Omental fat pad (tissue), 3 donors: ENCODE measurements at regions not wholly inside any gene's neighbourhood (a gene's known extent, or its start where the extent isn't known, plus 50 kb on each side); places are given as distances from the start of the nearest gene placed in this dataset.

Source experiments
- ATAC-seq: fragments of 150-250 bp; one replicate; pipeline ENCODE4 v1.9.1; 2016; ENCODE audit warnings: mild to moderate bottlenecking, moderate library complexity; ENCODE audit not compliant: low FRiP score
- DNase-seq: peaks from one replicate; pipeline ENCODE4 v3.0.0-alpha.2; 2019; ENCODE audit warnings: low spot score
- TF ChIP-seq, protein P1 (sequence below), 3 donors: fragments of 450-650 bp; IDR thresholded peaks; one replicate each; pipeline ENCODE4 v1.5.1; 2016 to 2017; ENCODE audit warnings: antibody characterized with exemption in 3 of 3, mild to moderate bottlenecking in 3 of 3, moderate library complexity in 2 of 3

DNA sequence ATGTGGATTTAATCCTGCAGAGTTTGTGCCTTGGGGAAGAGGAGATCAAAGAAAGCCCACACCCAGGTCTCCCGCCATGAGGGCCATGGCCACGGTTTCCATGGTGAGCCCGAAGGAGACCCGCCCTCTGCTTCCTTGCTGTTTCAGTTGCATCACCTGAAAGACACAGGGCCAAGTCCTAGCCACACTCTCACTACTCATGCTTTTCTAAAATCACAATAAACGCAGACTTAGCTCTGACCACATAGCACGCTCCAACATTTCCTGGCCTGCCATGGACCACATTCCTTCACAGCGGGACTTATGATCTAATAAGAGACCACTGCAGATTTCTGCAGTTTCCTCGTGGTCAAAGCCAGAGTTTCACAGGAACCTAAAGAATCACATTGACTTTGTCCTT lies 426.0 kb upstream of the NR3C2 start:
- DNase-seq (no peak), ATAC-seq (no peak)
- TF ChIP-seq, protein P1, sequence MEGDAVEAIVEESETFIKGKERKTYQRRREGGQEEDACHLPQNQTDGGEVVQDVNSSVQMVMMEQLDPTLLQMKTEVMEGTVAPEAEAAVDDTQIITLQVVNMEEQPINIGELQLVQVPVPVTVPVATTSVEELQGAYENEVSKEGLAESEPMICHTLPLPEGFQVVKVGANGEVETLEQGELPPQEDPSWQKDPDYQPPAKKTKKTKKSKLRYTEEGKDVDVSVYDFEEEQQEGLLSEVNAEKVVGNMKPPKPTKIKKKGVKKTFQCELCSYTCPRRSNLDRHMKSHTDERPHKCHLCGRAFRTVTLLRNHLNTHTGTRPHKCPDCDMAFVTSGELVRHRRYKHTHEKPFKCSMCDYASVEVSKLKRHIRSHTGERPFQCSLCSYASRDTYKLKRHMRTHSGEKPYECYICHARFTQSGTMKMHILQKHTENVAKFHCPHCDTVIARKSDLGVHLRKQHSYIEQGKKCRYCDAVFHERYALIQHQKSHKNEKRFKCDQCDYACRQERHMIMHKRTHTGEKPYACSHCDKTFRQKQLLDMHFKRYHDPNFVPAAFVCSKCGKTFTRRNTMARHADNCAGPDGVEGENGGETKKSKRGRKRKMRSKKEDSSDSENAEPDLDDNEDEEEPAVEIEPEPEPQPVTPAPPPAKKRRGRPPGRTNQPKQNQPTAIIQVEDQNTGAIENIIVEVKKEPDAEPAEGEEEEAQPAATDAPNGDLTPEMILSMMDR (IDR thresholded peaks at IDR 0.05) = no peak

DNA sequence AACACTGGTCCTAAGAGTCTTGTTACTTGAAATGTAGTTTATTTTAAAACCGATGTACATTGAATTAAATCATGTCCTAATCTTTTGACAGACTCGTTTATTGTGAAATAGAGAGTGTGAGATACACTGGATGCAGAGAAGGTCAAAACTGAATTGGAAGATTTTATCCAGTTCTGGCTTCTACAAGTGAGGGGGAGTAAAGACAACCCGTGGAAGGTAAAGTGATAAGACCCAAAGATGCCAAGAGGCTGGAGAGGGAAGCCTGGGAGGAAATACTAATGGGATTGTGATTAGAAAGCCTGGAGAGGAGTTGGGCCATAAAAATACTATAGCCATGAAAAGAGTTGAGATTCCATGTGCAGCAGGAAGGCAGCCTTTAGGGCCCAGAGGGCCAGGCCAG lies 424.5 kb upstream of the NR3C2 start:
- DNase-seq = no peak
- ATAC-seq = no peak
- TF ChIP-seq, protein P1 (IDR thresholded peaks at IDR 0.05) = no peak

DNA sequence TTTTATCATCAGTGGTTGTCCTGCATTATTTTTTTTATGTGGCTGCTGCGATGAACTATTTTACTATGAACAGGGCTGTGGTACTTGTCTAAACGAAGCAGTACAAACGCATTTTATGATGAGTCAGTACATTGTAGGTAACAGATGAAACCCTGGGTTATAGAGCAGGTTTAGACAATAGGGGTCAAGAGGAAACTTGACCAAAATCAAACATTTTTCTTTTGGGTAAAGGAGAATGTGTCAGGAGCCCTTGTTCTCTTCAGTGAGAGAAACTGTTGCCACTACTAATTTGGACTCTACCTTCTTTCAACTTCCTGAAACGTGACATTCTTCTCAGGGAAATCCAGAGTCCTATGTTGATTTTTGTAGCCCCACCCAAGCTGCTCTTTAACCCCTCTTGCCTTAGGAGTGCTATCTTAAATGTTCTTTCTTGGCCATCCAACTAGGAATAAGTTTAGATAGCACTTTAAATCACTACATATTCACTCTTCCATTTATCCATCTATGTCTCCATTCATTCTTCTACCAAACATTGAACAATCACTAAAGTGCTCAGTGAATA lies 415.8 kb upstream of the NR3C2 start:
- TF ChIP-seq, protein P1 (IDR thresholded peaks at IDR 0.05) = no peak
- DNase-seq (no peak), ATAC-seq (no peak)

DNA sequence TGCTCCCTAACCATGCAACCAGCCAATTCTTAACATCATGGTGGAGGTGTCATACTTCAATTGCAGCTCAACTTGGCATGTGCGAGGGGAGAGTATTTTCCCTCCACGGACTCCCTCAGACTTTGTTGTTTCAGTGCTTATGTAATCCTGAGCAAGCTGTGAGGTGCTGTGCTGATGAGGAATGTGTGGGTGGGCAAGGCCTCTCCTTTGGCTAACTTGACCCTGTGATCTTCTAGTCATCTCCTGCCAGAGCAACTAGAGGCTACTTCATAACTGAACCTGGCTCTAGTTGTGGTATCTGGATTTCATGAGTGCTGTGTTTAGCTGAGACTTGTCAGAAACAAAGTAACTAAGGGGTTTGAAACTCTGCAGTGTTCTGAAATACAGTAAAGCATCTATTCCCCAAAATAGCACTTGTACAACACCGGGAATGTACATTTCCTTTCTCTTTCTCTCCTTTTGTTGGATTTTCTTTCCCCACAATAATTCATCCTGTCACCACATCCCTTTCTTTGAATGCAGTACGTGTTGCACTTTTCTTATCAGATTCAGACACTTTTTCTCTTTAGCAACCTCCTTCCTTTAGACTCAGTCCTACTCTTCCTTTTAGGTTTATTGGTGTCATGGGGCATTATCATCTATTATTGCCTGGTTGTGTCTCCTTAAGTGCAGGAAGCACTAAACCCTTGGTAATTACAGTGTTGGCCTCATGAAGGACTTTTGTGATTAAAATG lies 415.2 kb upstream of the NR3C2 start:
- DNase-seq (no peak), ATAC-seq (peak; percentile 90)
- TF ChIP-seq, protein P1 (IDR thresholded peaks at IDR 0.05) = no peak

DNA sequence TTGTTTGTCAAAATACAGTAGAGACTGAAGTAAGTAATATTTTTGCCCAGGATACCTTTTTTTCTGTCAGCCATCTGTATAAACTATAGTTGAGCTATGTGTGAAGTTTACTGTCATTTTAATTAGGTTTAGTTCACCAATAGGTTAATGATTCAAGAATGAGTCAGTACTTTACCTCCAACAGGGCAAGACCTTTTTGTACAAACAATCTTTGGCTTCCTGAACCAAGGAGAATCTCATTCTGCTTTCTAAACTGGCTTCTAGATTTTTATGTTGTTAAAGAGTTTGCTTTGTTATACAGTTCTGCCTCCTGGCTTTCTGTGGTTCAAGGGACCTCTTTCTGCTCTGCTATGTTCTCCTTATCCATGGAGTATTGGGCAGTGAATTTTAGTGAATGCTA lies 412.0 kb upstream of the NR3C2 start:
- ATAC-seq (no peak), DNase-seq (no peak)
- TF ChIP-seq, protein P1 (IDR thresholded peaks at IDR 0.05) = no peak

DNA sequence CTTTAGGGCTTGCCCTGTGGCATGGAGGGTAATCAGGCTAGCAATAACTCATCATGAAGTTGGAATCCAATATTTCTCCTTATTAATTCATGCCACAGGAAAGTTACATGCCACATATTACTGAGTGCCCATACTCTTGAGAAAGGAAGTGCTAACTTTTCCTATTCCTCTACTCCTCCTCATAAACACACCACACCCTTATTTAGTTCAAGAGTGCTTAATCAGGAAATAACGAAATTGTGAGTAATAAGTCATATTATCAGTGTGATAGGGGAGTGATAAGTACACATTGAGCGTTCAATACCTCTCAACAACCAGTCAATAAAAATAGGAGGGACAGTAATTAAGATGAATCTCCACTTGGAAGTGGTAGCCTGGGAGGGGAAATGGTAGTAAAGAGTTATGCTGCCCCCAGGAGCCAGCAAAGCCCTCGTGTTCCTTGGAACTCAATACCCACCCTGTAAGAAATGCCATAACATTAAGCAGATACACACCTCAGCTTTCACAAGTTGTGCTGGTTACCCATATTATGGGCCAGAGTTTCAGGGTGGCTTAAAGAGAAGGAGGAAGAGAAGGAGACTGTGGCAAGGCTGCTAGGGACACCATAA lies 410.0 kb upstream of the NR3C2 start:
- ATAC-seq (no peak), DNase-seq (no peak)
- TF ChIP-seq, protein P1 (IDR thresholded peaks at IDR 0.05) = no peak
